ENCODE measurements at regions not wholly inside any gene's neighbourhood (a gene's known extent, or its start where the extent isn't known, plus 50 kb on each side); places are given as distances from the start of the nearest gene placed in this dataset.

- no peak overlapping the region for H3K4me3 ChIP-seq
- TF ChIP-seq EP300 (IDR thresholded peaks at IDR 0.05) (no peak), POLR2A (IDR thresholded peaks at IDR 0.05; ENCODE audit: low read depth) (no peak), POLR2AphosphoS5 (IDR thresholded peaks at IDR 0.05) (no peak), CTCF (IDR thresholded peaks at IDR 0.05) (no peak)
- H3K4me1 ChIP-seq: no peaks in the 10 kb centered on the region
- no peak overlapping the region for H3K27ac ChIP-seq (replicated peaks in 1 of 4)
- intact Hi-C loops (cut with DNase I): no loop called here
- WGBS: 91% methylated on average over 3 of the region's 3 CpGs
- no peaks in the 10 kb centered on the region for H3K36me3 ChIP-seq
- H3K27me3 ChIP-seq: no peaks in the 10 kb centered on the region
- DNase-seq (ENCODE audit: extremely low spot score): no peak
- peaks cover 0 to 28% (median 17%) of the 10 kb centered on the region in 4 donors for H3K9me3 ChIP-seq
Measured at GRCh38 chr7:67590649-67591048, 594.0 kb downstream of the TYW1 start.

GRCh38 chr7:67593794-67594193 is 597.2 kb downstream of the TYW1 start:
- H3K27ac ChIP-seq (replicated peaks in 1 of 4): no peak overlapping the region
- no peak for DNase-seq (ENCODE audit: extremely low spot score)
- H3K36me3 ChIP-seq: no peaks in the 10 kb centered on the region
- TF ChIP-seq POLR2A (IDR thresholded peaks at IDR 0.05; ENCODE audit: low read depth): no peak
- TF ChIP-seq POLR2AphosphoS5 (IDR thresholded peaks at IDR 0.05): no peak
- TF ChIP-seq CTCF (IDR thresholded peaks at IDR 0.05): no peak
- no peak for TF ChIP-seq EP300 (IDR thresholded peaks at IDR 0.05)
- no peaks in the 10 kb centered on the region for H3K4me1 ChIP-seq
- intact Hi-C loops (cut with DNase I): no loop called here
- H3K9me3 ChIP-seq: peaks cover 0 to 2% (median under 1%) of the 10 kb centered on the region in 4 donors
- no peak overlapping the region for H3K4me3 ChIP-seq
- H3K27me3 ChIP-seq: no peaks in the 10 kb centered on the region
- WGBS: 52% methylated on average over 6 of the region's 6 CpGs

- DNase-seq (ENCODE audit: extremely low spot score): no peak
- intact Hi-C loops (cut with DNase I): no loop called here
- Histone ChIP-seq H3K9me3 (no peaks in the 10 kb centered on the region), H3K27me3 (no peaks in the 10 kb centered on the region), H3K4me3 (no peak overlapping the region), H3K27ac (replicated peaks in 1 of 4) (no peak overlapping the region), H3K36me3 (no peaks in the 10 kb centered on the region), H3K4me1 (no peaks in the 10 kb centered on the region)
- 78% methylated on average over 15 of the region's 15 CpGs for WGBS
- TF ChIP-seq CTCF (IDR thresholded peaks at IDR 0.05): no peak
- no peak for TF ChIP-seq POLR2A (IDR thresholded peaks at IDR 0.05; ENCODE audit: low read depth)
- no peak for TF ChIP-seq POLR2AphosphoS5 (IDR thresholded peaks at IDR 0.05)
- no peak for TF ChIP-seq EP300 (IDR thresholded peaks at IDR 0.05)
Measured at GRCh38 chr7:67595431-67596180, 599.0 kb downstream of the TYW1 start.

- Histone ChIP-seq H3K4me1 (no peaks in the 10 kb centered on the region), H3K27me3 (no peaks in the 10 kb centered on the region), H3K36me3 (no peaks in the 10 kb centered on the region), H3K4me3 (no peak overlapping the region), H3K9me3 (no peaks in the 10 kb centered on the region), H3K27ac (replicated peaks in 1 of 4) (no peak overlapping the region)
- TF ChIP-seq EP300 (IDR thresholded peaks at IDR 0.05) (no peak), CTCF (IDR thresholded peaks at IDR 0.05) (no peak), POLR2AphosphoS5 (IDR thresholded peaks at IDR 0.05) (no peak), POLR2A (IDR thresholded peaks at IDR 0.05; ENCODE audit: low read depth) (no peak)
- DNase-seq (ENCODE audit: extremely low spot score): no peak
- WGBS: 94% methylated on average over 3 of the region's 3 CpGs
- intact Hi-C loops (cut with DNase I): no loop called here
Measured at GRCh38 chr7:67597161-67597560, 600.5 kb downstream of the TYW1 start.

- Histone ChIP-seq H3K4me3 (no peak overlapping the region), H3K27me3 (no peaks in the 10 kb centered on the region), H3K9me3 (no peaks in the 10 kb centered on the region), H3K36me3 (no peaks in the 10 kb centered on the region), H3K4me1 (no peaks in the 10 kb centered on the region), H3K27ac (replicated peaks in 1 of 4) (no peak overlapping the region)
- intact Hi-C loops (cut with DNase I): no loop called here
- TF ChIP-seq POLR2A (IDR thresholded peaks at IDR 0.05; ENCODE audit: low read depth): no peak
- no peak for TF ChIP-seq POLR2AphosphoS5 (IDR thresholded peaks at IDR 0.05)
- TF ChIP-seq EP300 (IDR thresholded peaks at IDR 0.05): no peak
- TF ChIP-seq CTCF (IDR thresholded peaks at IDR 0.05): no peak
- no peak for DNase-seq (ENCODE audit: extremely low spot score)
Measured at GRCh38 chr7:67598469-67598868, 601.8 kb downstream of the TYW1 start.

All from esophagus muscularis mucosa (tissue), 4 donors.